WTC11 (cell line): ENCODE measurements at regions not wholly inside any gene's neighbourhood (a gene's known extent, or its start where the extent isn't known, plus 50 kb on each side); places are given as distances from the start of the nearest gene placed in this dataset.

Experiments
- ATF3 ChIP-seq: sonication (generic); formaldehyde crosslinking; conservative IDR thresholded peaks from 2 replicates; pipeline ENCODE4 v1.8.1; 2022; ENCODE audit warnings: mild to moderate bottlenecking, missing genetic modification reagents
- CREB1 ChIP-seq: sonication (generic); formaldehyde crosslinking; IDR thresholded peaks from 2 replicates; pipeline ENCODE4 v1.8.0; 2023; ENCODE audit warnings: mild to moderate bottlenecking, missing genetic modification reagents
- JUN ChIP-seq: sonication (generic); formaldehyde crosslinking; IDR thresholded peaks from 2 replicates; pipeline ENCODE4 v1.8.0; 2023; ENCODE audit warnings: mild to moderate bottlenecking, missing genetic modification reagents
- NFATC4 ChIP-seq: fragments of 250-450 bp; sonication (Bioruptor Pico); IDR thresholded peaks from 2 replicates; pipeline ENCODE4 v1.9.0; 2021; ENCODE audit warnings: mild to moderate bottlenecking
- ZNF281 ChIP-seq: sonication (generic); formaldehyde crosslinking; IDR thresholded peaks from 2 replicates; pipeline ENCODE4 v1.8.0; 2023; ENCODE audit warnings: mild to moderate bottlenecking, missing genetic modification reagents
- TF ChIP-seq, protein P1 (sequence below): fragments of 200-600 bp; IDR thresholded peaks from 2 replicates; pipeline ENCODE4 v1.8.0; 2022; ENCODE audit warnings: antibody characterized with exemption
- TF ChIP-seq, protein P2 (sequence below): sonication (generic); formaldehyde crosslinking; IDR thresholded peaks from 2 replicates; pipeline ENCODE4 v1.8.1; 2022; ENCODE audit warnings: low read depth, missing genetic modification reagents, borderline replicate concordance

- TF ChIP-seq NFATC4 (CRISPR knock-in tag) = no peak
- no peak for TF ChIP-seq JUN (CRISPR knock-in tag)
- no peak for TF ChIP-seq ATF3 (CRISPR knock-in tag)
- TF ChIP-seq, protein P1, sequence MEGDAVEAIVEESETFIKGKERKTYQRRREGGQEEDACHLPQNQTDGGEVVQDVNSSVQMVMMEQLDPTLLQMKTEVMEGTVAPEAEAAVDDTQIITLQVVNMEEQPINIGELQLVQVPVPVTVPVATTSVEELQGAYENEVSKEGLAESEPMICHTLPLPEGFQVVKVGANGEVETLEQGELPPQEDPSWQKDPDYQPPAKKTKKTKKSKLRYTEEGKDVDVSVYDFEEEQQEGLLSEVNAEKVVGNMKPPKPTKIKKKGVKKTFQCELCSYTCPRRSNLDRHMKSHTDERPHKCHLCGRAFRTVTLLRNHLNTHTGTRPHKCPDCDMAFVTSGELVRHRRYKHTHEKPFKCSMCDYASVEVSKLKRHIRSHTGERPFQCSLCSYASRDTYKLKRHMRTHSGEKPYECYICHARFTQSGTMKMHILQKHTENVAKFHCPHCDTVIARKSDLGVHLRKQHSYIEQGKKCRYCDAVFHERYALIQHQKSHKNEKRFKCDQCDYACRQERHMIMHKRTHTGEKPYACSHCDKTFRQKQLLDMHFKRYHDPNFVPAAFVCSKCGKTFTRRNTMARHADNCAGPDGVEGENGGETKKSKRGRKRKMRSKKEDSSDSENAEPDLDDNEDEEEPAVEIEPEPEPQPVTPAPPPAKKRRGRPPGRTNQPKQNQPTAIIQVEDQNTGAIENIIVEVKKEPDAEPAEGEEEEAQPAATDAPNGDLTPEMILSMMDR = no peak
- TF ChIP-seq, protein P2, sequence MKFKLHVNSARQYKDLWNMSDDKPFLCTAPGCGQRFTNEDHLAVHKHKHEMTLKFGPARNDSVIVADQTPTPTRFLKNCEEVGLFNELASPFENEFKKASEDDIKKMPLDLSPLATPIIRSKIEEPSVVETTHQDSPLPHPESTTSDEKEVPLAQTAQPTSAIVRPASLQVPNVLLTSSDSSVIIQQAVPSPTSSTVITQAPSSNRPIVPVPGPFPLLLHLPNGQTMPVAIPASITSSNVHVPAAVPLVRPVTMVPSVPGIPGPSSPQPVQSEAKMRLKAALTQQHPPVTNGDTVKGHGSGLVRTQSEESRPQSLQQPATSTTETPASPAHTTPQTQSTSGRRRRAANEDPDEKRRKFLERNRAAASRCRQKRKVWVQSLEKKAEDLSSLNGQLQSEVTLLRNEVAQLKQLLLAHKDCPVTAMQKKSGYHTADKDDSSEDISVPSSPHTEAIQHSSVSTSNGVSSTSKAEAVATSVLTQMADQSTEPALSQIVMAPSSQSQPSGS (CRISPR knock-in tag) = no peak
- TF ChIP-seq CREB1 = no peak
- no peak for TF ChIP-seq ZNF281 (CRISPR knock-in tag)
Observed at GRCh38 chr10:21048068-21048467, 151.0 kb upstream of the NEBL start.
